Astrocyte of the cerebellum (primary cell): ENCODE measurements at regions not wholly inside any gene's neighbourhood (a gene's known extent, or its start where the extent isn't known, plus 50 kb on each side); places are given as distances from the start of the nearest gene placed in this dataset.

Source experiments
- DNase-seq: peaks from one replicate; pipeline ENCODE4 v3.0.0-alpha.2; 2011; ENCODE audit warnings: low read depth
- H3K4me3 ChIP-seq: 2 replicates; pipeline ENCODE4 v1.5.1; 2011; ENCODE audit warnings: mild to moderate bottlenecking, low read depth, low read length, moderate library complexity
- CTCF ChIP-seq: IDR thresholded peaks from 2 replicates; pipeline ENCODE4 v1.5.1; 2012; ENCODE audit warnings: low read length, low read depth, moderate library complexity, mild to moderate bottlenecking; ENCODE audit errors: missing control alignments
- in situ Hi-C: cut with HindIII; loops from 2 replicates; pipeline ENCODE4 v1.10.0; 2017; ENCODE audit warnings: low sequenced_read_pairs

- in situ Hi-C loops = no loop called here
- H3K4me3 ChIP-seq = no peak overlapping the region
- no peak for TF ChIP-seq CTCF
- DNase-seq = no peak
Measured at GRCh38 chr14:58733451-58734208, 95.9 kb downstream of the DACT1 start.

- TF ChIP-seq CTCF = no peak
- H3K4me3 ChIP-seq = no peak overlapping the region
- in situ Hi-C loops = no loop called here
- no peak for DNase-seq
Measured at GRCh38 chr14:58735596-58735995, 97.8 kb downstream of the DACT1 start.

GRCh38 chr14:58736606-58737005 is 98.8 kb downstream of the DACT1 start:
- no peak overlapping the region for H3K4me3 ChIP-seq
- no peak for TF ChIP-seq CTCF
- in situ Hi-C loops = no loop called here
- no peak for DNase-seq

- in situ Hi-C loops = no loop called here
- DNase-seq = no peak
- H3K4me3 ChIP-seq = no peak overlapping the region
- no peak for TF ChIP-seq CTCF
Measured at GRCh38 chr14:58737511-58737910, 99.7 kb downstream of the DACT1 start.

GRCh38 chr14:58738189-58738836 is 100.6 kb downstream of the DACT1 start:
- in situ Hi-C loops = no loop called here
- no peak overlapping the region for H3K4me3 ChIP-seq
- peak; percentile 72 for DNase-seq
- no peak for TF ChIP-seq CTCF

- in situ Hi-C loops = no loop called here
- no peak overlapping the region for H3K4me3 ChIP-seq
- TF ChIP-seq CTCF = no peak
- DNase-seq = no peak
Measured at GRCh38 chr14:58738876-58739275, 101.1 kb downstream of the DACT1 start.
